ENCODE measurements at regions not wholly inside any gene's neighbourhood (a gene's known extent, or its start where the extent isn't known, plus 50 kb on each side); places are given as distances from the start of the nearest gene placed in this dataset.
"Not testable (repeated sequence)": the region's sequence is repeated elsewhere in the genome, so short reads cannot be mapped to it uniquely, and the experiment has no call there.

GRCh38 chr9:40221596-40222233, 866.2 kb downstream of the SPATA31A1 start:
- not testable (repeated sequence) for H2AFZ ChIP-seq (ENCODE audit: low read depth, low read length, severe bottlenecking); H3K79me2 ChIP-seq (ENCODE audit: insufficient read depth, low read length); H3K9me2 ChIP-seq (replicated peaks; ENCODE audit: insufficient read depth, low read length); H3K9ac ChIP-seq (ENCODE audit: low read length); H3K36me3 ChIP-seq (ENCODE audit: low read length); H3K4me3 ChIP-seq (ENCODE audit: insufficient read depth, low read length, poor library complexity, severe bottlenecking); H4K20me1 ChIP-seq (ENCODE audit: low read depth, low read length); H3F3A ChIP-seq (ENCODE audit: insufficient read depth); H3K4me2 ChIP-seq (ENCODE audit: low read depth, low read length, poor library complexity, severe bottlenecking); H3K27ac ChIP-seq (ENCODE audit: low read depth, low read length); H3K27me3 ChIP-seq (ENCODE audit: low read length); H3K9me3 ChIP-seq (ENCODE audit: insufficient read depth, low read length)

- not testable (repeated sequence) for H3K4me2 ChIP-seq (ENCODE audit: low read depth, low read length, poor library complexity, severe bottlenecking); H3K79me2 ChIP-seq (ENCODE audit: insufficient read depth, low read length); H3K27ac ChIP-seq (ENCODE audit: low read depth, low read length); H3K36me3 ChIP-seq (ENCODE audit: low read length); H2AFZ ChIP-seq (ENCODE audit: low read depth, low read length, severe bottlenecking); H3K4me3 ChIP-seq (ENCODE audit: insufficient read depth, low read length, poor library complexity, severe bottlenecking); H3K9me3 ChIP-seq (ENCODE audit: insufficient read depth, low read length); H3F3A ChIP-seq (ENCODE audit: insufficient read depth); H4K20me1 ChIP-seq (ENCODE audit: low read depth, low read length); H3K9ac ChIP-seq (ENCODE audit: low read length); H3K9me2 ChIP-seq (replicated peaks; ENCODE audit: insufficient read depth, low read length); H3K27me3 ChIP-seq (ENCODE audit: low read length)
These were observed 867.2 kb downstream of the SPATA31A1 start for GRCh38 chr9:40222617-40223200.

- not testable (repeated sequence) for H3K27ac ChIP-seq (ENCODE audit: low read depth, low read length); H4K20me1 ChIP-seq (ENCODE audit: low read depth, low read length); H3K4me3 ChIP-seq (ENCODE audit: insufficient read depth, low read length, poor library complexity, severe bottlenecking); H3K27me3 ChIP-seq (ENCODE audit: low read length); H3F3A ChIP-seq (ENCODE audit: insufficient read depth); H2AFZ ChIP-seq (ENCODE audit: low read depth, low read length, severe bottlenecking); H3K9ac ChIP-seq (ENCODE audit: low read length); H3K9me2 ChIP-seq (replicated peaks; ENCODE audit: insufficient read depth, low read length); H3K4me2 ChIP-seq (ENCODE audit: low read depth, low read length, poor library complexity, severe bottlenecking); H3K36me3 ChIP-seq (ENCODE audit: low read length); H3K9me3 ChIP-seq (ENCODE audit: insufficient read depth, low read length); H3K79me2 ChIP-seq (ENCODE audit: insufficient read depth, low read length)
These were observed 867.9 kb downstream of the SPATA31A1 start for GRCh38 chr9:40223353-40223752.
